HuH-7.5 (cell line): ENCODE measurements at regions not wholly inside any gene's neighbourhood (a gene's known extent, or its start where the extent isn't known, plus 50 kb on each side); places are given as distances from the start of the nearest gene placed in this dataset.

Source experiments
- DNase-seq: peaks from one replicate; pipeline ENCODE4 v3.0.0; 2011; ENCODE audit warnings: low spot score

DNA sequence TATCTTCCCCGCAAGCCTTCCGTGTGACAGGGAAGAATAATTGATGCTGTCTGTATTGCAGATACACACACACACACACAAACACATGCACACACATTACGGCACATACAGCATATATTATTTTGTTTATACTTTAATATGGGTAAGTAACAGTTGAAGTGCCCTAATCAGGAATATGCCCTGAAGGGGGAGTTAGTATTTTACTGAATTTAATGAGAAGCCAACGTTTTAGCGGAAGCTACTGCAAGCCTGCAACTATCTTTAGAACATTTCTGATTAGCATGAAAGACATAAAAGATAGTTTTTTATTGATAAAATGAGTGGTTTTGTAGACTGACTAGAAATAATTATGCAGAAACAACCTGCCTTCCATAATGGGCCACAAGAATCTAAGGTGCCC lies 296.6 kb upstream of the SLCO3A1 start:
- DNase-seq = no peak

DNA sequence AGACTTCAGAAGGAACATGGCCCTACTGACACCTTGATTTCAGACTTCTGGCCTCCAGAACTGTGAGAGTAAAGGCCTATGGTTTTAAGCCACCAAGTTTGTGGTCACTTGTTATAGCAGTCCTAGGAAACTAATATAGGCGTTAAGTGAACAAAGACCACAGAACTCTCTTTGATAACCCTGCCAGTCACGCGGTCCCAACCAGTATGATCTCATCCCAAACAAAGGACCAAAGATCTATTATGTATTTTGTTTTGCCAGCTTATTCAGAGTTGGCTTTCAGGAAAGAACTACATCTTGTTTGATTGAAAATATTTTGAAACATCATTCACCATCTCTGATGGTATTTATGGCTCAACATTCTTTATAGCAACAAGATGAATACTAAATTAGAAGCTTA lies 294.4 kb upstream of the SLCO3A1 start:
- DNase-seq = no peak

DNA sequence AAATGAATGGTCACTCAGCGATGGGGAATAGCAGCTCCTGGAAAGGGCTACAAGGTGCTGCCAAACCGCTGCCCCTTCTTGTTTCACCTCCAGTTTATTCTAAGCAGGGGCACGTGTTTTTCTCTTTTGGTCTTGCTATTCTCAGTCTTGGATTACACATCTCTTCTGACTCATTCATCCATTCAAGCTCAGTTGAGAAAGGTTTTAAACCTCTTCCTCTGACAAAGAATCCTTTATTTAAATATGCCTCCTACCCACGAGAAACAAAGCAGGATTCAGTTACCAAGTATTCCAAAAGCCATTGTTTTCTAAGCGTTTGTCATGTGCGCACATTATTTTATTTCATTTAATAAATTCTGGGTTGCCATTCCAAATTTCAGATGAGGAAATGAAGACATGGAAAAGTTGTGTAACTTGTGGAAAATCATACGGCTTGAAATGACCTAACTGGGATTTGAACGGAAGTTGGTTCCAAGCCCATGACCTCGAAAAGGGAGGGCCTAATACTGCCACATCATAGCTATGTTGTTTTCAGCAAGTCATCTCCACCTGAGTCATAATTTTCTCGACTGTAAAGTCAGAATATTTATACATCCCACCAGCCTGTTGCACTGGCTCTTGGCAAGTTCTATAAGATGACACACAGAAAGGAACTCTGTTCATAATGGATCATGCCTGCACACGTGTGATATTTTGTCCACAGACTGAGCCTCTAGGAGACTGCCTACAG lies 292.0 kb upstream of the SLCO3A1 start:
- DNase-seq = no peak

DNA sequence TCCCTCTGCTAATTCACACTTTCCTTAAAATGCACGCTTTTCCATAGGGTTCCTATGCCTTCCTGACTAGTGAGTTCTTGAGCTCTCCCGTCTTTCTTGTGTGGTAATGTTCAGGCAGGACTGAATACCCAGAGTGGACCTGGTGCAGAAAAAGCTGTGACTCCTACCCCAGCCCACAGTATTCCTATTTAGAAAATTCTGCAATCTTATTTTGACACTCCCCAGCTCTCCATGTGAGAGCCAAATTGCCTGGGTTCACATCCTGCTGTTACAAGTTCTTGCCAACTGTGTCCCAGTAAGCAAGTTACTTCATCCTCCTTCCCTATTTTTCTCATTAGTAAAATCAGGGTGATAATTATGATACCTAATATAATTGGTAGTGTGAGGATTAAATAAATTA lies 290.8 kb upstream of the SLCO3A1 start:
- DNase-seq = no peak

DNA sequence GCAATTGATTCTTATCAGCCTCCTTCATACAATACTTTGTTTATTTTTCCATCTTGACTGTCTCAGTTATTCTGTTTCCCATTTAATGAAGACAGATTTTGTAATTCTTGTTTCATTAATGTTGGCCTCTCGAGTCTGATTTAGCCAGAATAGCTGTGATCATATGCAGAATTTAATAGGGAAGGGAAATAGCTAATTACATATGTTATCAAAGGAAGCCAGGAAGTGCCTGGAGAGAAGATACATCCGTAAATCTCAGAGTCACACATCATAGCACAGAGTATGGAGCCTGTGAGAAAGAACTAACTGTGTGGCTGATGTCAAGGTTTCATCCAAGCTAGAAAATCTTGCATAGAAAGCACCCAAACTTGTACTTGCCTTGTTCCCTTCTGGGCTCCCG lies 288.9 kb upstream of the SLCO3A1 start:
- no peak for DNase-seq

DNA sequence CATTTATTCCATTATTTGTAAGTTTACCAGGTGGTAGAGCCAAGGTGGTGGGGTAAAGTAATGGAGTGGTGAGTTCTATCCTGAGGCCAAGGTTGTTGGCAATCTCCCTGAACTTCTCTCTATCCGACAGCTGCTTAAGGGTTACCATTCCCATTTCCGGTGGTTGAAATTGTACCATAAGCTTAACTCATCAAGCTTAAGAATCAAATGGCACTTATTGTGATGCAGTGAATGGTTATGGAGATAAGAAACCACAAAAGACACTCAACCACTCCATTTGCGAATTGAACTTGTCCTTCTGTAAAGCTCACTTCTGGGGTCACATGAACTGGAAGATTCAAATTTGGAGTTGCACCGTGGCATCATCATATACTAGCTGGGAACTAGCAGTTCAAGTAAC lies 287.4 kb upstream of the SLCO3A1 start:
- no peak for DNase-seq

DNA sequence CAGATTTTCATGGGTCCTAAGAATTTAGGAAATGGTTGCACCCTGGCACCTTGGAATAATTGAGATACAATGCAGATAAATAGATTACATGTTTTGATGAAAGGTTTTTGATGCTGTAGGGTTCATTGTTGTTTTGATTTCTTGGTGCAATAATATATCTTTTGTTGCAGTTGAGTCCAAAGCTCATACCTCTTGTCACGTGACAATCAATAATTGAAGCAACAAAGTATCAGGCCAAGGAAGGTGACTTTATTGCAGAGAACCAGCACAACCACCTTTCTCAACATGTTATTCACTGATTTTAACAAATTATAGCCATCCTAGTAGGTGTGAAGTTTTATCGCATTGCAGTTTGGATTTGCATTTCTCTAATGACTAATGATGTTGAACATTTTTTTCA lies 285.5 kb upstream of the SLCO3A1 start:
- no peak for DNase-seq

DNA sequence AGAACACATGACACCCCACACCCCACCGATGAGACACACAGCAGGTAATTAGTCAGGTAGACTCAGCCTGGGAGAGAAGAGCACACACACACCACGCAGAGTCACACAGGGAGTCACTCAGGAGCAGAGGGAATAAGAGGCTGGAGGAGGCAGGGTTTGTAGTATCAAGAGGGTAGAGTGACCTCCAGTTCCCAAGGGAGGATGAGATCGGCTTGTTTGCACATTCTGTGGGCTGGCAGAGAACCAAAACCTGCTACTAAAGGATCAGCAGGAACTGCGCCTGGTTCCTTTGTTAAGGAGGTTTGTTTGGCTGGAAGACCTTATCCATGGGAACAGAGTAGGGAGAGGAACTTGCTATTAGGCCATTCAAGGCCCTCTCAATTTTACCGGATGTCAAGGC lies 281.4 kb upstream of the SLCO3A1 start:
- DNase-seq = no peak

DNA sequence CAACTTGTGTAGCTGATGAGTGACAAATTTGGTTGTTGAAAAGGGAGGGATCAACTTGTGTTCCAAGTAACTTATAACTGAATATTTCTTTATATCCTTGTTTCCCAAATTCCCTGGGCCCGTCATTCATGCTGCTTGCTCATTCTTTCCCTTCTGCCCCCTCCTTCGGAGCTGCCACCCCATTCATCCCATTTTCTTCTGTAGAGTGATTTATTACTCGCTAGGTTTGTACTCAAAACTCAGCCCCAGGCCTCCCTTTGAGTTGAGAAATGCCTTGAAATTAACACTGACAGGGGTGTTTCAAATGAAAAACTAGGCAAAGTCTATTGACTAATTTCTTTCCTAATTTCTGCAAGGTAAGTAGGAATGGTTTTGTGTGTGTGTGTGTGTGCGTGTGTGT lies 277.4 kb upstream of the SLCO3A1 start:
- no peak for DNase-seq

DNA sequence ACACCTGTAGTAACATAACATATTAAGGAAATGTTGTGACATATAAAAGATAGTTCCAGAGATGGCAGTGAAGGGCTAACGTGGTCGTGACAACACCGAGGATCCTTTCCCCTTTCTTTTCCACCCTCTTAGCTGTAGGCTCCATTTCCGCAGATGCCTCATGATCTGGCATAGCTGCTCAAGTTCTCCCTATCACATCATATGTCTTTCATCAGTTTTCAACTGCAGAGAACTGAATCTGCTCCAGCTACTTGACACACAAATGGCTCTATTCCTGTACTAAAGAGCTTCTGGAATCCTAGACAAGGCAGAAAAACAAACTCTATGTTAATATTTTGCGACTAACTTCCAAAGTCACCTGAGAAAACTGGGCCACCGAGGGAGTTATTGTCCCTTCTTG lies 275.0 kb upstream of the SLCO3A1 start:
- no peak for DNase-seq

DNA sequence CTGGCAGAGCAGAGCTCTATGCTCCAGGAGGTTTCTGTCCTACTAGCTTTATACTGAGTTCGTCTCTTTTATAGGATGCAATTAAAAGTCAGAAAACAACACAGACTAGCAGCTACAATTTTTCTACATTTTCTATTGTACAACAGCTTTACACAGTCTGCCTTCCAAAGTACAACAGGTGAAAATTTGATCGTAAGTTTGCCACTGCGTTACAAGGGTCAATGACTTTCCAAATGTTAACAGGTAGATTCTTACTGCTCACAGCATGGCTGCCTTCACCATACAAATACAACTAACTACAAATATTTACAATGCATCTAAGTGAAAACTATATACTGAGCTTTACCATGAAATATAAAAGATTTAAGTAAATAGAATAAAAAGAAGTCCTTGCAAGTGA lies 268.6 kb upstream of the SLCO3A1 start:
- no peak for DNase-seq

DNA sequence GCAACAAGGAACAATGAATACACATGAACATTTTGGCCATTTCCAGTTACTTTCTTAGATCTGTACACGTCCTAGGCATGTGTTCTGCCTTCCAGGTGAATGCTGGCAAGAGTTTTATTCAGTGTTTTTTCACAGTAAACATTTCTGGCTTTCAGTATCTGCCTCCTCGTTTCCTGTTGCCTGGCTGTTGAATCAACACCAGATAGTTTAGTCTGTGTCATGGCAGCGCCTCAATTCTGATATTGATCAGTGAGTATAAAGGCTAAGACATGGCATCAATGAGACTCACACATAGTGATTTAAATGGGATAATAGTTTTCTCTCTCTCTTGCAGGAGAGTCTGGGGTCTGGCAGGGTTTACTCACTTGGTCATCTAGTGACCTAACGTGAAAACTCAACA lies 266.9 kb upstream of the SLCO3A1 start:
- DNase-seq = no peak

DNA sequence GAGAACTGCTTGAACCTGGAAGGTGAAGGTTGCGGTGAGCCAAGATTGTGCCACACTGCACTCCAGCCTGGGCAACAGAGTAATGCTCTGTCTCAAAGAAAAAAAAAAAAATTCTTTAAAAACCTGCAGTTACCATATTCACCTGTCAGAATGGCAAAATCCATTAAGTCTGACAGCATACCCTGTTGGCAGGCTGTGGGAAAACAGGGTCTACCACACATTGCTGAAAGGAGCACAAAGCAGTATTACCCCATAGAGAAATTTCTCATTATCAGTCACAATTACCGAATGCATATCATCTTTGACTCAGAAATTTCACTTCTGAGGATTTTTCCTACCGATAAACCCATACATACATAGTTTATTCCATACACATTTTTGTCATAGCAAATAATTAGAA lies 264.1 kb upstream of the SLCO3A1 start:
- DNase-seq = no peak

DNA sequence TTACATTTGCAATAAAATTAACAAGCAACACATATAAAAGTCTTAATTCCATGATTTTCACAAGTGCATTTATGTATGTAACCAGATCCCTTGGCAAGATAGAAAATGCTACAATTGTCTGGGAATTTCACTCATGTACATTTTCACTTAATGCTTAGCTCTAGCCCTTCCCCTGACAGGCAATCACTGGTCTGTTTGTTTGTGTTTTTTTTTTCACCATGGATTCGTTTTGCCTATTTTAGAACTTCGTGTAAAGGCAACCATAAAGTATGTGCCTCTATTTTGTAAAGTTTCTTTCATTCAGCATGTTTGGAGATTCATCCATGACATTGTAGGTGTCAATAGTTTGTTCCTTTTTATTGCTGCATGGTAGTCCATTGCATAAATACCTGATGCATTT lies 260.9 kb upstream of the SLCO3A1 start:
- DNase-seq = no peak

DNA sequence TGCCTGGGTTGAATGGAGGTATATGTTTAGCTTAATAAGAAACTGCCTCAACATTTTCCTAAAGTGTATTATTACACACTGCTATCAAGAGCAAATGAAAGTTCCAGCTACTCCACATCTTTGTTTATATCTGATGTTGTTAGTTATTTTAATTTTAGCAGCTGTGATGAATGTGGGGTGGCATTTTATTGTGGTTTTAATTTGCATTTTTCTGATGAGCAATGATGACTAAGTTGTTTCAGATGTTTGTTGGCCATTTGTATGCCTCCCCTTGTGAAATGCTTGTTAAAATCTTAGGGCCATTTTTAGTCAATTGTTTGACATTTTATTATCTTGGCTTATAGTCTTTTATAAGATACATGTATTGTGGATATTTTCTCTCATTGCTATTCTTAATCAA lies 260.4 kb upstream of the SLCO3A1 start:
- no peak for DNase-seq

DNA sequence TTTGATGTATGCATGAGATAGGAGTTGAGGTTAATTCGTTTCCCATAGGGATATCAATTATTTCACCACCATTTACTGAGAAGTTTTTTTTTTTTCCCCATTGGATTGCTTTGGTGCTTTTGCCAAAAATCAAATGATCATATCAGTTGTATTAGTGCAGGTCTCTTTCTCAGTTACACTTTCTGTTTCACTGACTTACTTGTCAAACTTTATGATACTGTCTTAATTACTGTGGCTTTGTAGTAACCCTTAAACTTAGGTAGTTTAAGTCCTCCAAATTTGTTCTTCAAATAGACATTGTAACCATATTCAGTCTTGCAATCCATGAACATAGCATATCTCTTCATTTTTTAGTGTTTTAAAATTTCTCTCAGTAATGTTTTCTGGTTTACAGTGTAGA lies 259.9 kb upstream of the SLCO3A1 start:
- DNase-seq = no peak

DNA sequence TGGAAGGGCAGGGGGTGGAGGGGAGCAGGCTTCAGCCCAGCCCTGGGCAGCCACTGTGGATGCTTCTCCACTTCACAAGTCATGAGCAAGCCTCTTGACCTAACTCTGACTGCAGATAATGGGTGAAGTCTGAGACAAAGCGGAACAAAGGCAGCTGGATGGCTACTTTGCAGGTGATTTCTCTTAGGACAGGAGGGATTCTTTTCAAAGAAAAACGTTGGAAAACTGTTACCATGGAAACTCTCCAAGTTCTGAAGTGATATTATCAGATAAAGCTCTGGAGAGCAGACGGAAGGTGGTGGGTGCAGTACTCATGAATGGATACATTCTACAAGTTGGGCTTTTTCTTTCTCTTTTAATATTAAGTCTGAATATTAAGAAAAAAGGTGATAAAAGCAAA lies 254.2 kb upstream of the SLCO3A1 start:
- DNase-seq = no peak

DNA sequence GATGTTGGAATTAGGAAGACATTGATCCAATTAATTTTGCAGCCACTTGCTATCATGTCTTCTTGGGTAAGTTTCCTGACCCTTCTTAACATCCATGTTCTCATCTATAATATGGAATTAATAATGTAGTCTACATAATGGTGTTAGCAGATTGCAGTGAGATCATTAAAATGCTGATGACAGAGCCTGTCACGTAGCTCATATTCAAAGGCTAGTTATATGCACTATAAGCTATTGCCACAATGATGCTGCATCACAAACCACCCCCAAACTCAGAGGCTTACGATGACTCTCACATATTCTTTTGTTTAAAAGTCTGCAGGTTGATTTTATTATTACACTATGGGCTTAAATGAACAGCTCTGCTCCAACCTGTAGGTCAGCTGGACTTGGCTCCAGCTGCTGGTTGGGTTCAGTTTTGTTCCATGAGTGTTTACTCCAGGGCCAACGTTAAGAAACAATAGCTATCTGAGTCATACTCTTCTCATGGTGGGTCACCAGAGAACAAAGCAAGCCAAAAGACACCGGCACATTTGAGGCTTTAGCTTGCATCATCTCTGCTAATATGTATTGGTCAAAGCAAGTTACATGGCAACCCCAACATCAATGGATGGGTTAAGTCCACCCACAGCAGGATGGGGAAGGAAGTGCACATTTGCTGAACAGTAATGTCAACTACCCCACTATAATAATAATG lies 250.0 kb upstream of the SLCO3A1 start:
- no peak for DNase-seq

DNA sequence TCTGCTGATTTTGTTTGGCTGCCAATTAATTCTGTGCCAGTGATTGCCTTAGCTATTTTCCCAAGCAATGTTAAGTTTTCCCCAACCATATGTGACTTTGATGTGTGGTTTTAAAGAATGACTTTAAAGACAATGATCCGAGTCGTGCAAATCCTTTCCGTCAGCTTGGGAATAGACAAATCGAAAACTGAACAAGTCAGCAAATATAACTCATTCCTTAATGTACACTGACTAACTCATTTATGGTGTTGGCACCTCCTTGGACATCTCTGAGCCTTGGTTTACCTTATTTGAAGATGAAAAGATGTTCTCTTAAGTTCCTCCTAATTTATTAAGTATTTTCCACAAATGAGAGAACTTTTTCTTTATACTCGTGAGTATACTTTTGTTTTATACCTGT lies 249.4 kb upstream of the SLCO3A1 start:
- no peak for DNase-seq

DNA sequence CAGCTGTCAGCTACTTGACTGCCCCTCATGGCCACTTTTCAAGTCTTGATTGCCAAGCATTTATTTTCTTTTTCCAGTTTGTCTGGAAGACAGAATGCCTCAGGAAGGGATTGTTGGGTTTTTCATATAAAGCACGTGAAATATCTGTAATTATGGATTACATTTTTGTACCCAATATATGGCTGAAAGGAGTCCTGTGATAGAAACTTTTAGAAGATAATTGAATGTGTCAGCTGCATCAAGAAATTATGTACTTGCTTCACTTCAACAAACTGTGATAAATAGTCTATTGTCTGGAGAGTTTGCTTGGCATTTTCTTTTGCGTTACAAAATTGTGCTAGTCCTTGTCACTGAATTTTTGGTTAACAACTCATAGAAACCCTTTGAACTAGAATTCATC lies 247.9 kb upstream of the SLCO3A1 start:
- DNase-seq = no peak

DNA sequence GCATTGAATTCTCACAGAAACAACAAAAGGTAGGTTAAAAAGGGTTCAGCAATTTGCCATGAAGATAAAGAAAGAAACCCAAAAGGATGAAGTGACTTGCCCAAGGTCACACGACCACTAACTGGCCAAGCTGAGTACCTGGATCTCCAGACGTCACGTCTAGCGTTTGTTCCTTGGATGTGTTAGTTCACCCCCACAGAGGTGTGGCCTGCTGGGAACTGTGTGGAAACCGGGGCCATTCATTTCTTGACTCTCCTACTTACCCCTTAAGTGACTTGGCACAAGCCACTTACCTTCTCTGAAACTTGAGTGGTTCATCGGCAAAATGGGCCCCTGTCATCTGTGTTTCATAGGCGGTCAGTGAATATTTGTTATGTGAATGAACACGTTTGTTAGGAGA lies 244.3 kb upstream of the SLCO3A1 start:
- DNase-seq = no peak

DNA sequence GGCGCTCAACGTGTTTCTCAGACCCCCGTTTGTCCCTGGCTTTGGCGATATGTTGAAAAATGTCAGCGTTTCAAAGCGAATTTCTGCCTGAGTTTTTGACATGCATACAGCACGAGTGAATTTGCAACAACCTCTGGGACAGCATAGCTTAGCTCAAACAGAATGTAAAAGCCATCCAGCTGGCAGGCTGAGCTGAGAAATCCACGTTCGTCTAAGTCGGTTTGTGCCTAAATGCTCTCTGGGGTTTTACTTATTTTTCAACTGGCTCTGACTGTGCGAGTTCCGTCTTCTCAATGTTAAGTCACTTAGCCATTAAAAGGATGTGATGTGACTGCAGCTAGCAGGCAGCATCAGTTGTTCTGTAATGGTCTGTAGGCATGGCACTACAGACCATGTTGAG lies 243.5 kb upstream of the SLCO3A1 start:
- DNase-seq = no peak

DNA sequence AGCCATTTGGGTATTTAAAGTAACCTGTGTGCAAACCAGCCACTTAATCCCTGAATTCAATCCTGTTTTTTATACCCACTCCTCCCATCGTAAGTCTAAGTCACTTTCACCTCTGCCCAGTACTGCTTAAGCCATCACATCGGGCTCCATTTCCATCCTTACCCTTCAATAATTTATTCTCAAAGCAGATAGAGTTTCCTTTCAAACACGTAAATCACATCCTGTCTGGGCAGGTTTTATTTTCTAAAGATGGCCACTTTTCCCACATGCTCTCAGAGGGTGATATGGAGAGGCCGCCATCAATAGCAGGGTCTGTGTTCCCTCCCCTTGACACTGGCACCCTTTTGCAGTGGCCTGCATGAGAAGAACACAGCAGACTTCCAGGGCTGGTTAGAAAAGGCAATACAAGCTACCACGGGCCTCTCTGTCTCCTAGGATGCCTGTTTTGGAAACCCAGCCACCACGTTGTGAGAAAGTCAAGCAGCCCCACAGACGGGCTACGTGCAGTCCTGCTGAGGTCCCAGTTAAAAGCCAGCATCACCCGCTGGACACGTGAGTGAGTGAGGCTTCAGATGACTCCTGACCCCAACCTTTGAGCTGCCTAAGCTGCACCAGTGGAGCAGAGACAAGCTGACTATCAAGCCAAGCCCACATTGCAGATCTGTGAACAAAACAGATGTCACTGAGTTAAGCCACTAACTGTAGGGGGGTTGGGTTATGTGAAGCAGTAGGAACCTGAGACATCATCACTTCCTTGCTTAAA lies 241.8 kb upstream of the SLCO3A1 start:
- no peak for DNase-seq
